ENCODE measurements at regions not wholly inside any gene's neighbourhood (a gene's known extent, or its start where the extent isn't known, plus 50 kb on each side); places are given as distances from the start of the nearest gene placed in this dataset.

GRCh38 chr3:189455641-189456417 is 175.4 kb upstream of the TP63 start:
- no peak for DNase-seq (ENCODE audit: low read depth)

- no peak for DNase-seq (ENCODE audit: low read depth)
These were observed 174.0 kb upstream of the TP63 start for GRCh38 chr3:189457201-189457607.

- no peak for DNase-seq (ENCODE audit: low read depth)
These were observed 173.4 kb upstream of the TP63 start for GRCh38 chr3:189457631-189458412.

- no peak for DNase-seq (ENCODE audit: low read depth)
These were observed 172.7 kb upstream of the TP63 start for GRCh38 chr3:189458528-189458927.

- no peak for DNase-seq (ENCODE audit: low read depth)
These were observed 172.0 kb upstream of the TP63 start for GRCh38 chr3:189459231-189459630.

- DNase-seq (ENCODE audit: low read depth) = no peak
These were observed 170.7 kb upstream of the TP63 start for GRCh38 chr3:189460511-189460910.

GRCh38 chr3:189464799-189465198 is 166.4 kb upstream of the TP63 start:
- DNase-seq (ENCODE audit: low read depth) = no peak

GRCh38 chr3:189466004-189466403 is 165.2 kb upstream of the TP63 start:
- no peak for DNase-seq (ENCODE audit: low read depth)

GRCh38 chr3:189467451-189467850 is 163.7 kb upstream of the TP63 start:
- no peak for DNase-seq (ENCODE audit: low read depth)

- no peak for DNase-seq (ENCODE audit: low read depth)
These were observed 156.2 kb upstream of the TP63 start for GRCh38 chr3:189474944-189475343.

GRCh38 chr3:189477614-189478013 is 153.6 kb upstream of the TP63 start:
- DNase-seq (ENCODE audit: low read depth) = no peak

- DNase-seq (ENCODE audit: low read depth) = no peak
These were observed 144.6 kb upstream of the TP63 start for GRCh38 chr3:189486556-189486955.

GRCh38 chr3:189488241-189488767 is 142.9 kb upstream of the TP63 start:
- DNase-seq (ENCODE audit: low read depth) = peak; percentile 80

GRCh38 chr3:189490337-189490736 is 140.9 kb upstream of the TP63 start:
- DNase-seq (ENCODE audit: low read depth) = no peak

- DNase-seq (ENCODE audit: low read depth) = no peak
These were observed 140.4 kb upstream of the TP63 start for GRCh38 chr3:189490749-189491148.

- DNase-seq (ENCODE audit: low read depth) = no peak
These were observed 139.4 kb upstream of the TP63 start for GRCh38 chr3:189491831-189492230.

GRCh38 chr3:189493271-189493670 is 137.9 kb upstream of the TP63 start:
- DNase-seq (ENCODE audit: low read depth) = no peak

GRCh38 chr3:189494632-189495031 is 136.6 kb upstream of the TP63 start:
- no peak for DNase-seq (ENCODE audit: low read depth)

GRCh38 chr3:189496375-189497138 is 134.6 kb upstream of the TP63 start:
- DNase-seq (ENCODE audit: low read depth) = no peak

GRCh38 chr3:189498995-189499704 is 132.0 kb upstream of the TP63 start:
- no peak for DNase-seq (ENCODE audit: low read depth)

- DNase-seq (ENCODE audit: low read depth) = no peak
These were observed 130.9 kb upstream of the TP63 start for GRCh38 chr3:189500299-189500698.

Data from amniotic epithelial cell (primary cell).